Limb (tissue), 2 donors: ENCODE measurements at regions not wholly inside any gene's neighbourhood (a gene's known extent, or its start where the extent isn't known, plus 50 kb on each side); places are given as distances from the start of the nearest gene placed in this dataset.

Source experiments
- DNase-seq, 2 donors: peaks; one replicate each; pipeline ENCODE4 v3.0.0-alpha.2; 2016; ENCODE audit errors: extremely low spot score in 2 of 2

DNA sequence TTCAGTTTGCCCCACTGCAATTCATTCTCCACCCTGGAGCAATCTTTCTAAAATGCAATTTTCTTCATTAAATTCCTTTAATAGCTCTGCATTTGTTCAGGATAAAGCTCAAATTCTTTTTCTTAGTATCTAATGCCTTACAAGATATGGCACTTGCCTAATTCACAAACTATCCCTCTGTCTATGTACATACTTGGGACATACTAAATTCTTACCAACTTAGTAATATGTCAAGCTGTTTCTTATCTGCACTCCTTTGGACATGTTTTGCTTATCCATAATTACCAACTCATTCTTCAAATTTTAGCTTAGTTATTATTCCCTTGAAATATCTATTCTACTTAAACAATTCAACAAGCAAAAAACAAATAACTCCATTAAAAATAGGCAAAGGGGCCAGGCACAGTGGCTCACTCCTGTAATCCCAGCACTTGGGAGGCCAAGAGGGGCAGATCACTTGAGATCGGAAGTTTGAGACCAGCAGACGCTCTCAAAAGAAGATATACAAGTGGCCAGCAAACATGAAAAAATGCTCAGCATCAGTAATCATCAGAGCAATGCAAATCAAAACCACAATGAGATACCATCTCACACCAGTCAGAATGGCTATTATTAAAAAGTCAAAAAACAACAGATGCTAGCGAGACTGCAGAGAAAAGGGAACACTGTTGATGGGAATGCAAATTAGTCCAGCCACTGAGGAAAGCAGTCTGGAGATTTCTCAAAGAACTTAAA lies 96.9 kb downstream of the FAM76B start:
- no peak for DNase-seq

DNA sequence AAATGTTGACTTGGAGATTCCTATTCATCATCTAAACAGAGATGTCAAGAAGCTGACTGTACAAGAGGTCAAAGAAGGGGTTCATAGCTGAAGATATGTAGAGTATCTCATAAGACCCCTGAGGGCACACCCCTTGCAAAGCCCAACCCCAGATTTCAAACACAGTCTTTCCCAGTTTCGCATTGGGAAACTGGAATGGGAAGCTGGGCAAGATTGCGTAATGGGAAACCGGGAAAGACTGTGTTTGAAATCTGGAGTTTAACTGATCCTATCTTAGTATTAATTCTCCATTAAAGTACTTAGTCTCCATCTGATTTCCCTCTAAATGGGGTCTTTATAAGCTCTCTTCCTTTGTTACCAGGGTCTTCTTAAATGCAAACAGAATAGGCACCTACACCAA lies 99.5 kb downstream of the FAM76B start:
- no peak for DNase-seq

DNA sequence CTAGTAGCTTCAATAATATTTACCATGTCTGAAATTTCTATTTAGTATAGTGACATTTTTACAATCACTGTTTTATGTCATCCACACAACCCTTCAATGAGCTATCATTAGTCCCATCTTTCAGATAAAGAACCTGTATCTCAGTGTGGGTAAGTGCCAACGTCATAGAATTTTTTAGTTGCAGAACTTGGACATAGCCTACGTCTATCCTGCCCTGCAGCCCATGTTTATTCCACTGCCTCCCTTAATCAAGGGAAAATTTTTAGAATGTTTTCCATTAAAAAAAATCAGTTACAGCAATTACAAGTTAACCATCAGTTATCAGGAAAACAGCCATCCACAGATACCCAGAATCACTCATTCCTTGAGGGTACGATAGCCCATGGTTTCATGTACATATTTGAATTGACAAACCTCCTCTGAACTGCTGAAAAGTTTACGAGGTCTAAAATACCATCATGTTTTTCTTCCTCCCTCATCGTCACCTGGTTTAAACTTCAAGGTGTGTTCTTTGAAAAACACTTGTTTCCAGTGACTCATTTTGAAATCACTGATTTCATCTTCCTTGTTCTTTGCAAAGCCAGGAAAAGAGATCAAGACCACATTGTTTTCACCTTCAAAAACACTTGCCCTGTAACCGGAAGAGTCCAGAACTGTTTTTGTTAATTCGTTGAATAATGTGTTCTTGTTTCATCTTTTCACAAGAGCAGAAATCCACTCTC lies 100.9 kb downstream of the FAM76B start:
- no peak for DNase-seq

DNA sequence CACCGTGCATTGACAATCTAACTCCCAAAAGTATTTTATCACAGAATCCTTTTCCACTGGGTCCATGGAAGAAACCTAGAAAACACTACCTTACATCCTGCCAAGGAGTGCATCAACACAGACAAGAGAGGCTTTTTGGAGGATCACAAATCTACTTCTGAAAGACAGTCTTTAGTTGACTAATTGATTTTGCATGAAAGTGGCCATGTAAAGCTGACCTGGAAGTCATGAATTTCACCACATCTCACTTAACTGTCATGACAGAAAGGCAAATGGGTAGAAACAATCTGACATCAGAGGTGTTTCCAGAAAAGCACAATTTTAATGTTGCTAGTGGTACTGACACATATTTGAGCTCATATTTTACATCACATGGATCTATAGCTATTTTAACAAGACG lies 101.6 kb downstream of the FAM76B start:
- DNase-seq = no peak

DNA sequence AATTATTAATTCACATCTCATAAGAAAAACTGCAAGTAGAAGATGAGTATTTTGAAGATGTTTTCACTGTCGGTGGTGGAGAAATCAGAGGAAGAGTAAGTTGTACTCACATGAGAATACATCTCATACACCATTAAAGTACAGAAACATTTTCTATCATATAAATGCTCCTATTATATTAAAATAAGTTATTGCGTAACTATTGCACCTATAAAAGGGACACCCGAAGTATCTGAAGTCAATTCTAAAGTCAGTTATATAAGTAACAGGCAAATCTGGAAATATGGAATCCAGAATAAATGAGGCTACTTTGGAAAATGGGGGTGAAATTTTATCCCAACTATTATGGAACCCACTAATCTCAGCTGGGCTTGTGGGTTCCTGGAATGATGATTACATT lies 103.3 kb downstream of the FAM76B start:
- no peak for DNase-seq

DNA sequence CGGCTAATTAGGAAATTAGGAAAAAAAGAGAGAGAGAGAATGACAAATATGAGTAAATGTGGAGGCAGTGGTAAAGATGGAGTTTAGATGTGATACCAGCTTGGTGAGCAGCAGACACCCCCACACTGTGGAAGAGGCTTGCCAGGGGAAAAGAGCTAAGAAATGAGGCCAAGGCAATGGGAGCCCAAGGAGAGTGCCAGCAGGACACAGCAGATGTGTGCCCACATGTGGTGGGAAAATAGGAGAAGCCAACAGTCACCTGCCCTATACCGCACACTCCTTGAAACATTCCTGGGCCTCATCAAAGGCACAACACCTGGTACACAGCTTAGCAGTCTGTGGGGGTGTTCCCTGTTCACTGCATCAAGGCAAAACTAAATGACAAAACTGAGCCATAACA lies 104.9 kb downstream of the FAM76B start:
- DNase-seq = no peak

DNA sequence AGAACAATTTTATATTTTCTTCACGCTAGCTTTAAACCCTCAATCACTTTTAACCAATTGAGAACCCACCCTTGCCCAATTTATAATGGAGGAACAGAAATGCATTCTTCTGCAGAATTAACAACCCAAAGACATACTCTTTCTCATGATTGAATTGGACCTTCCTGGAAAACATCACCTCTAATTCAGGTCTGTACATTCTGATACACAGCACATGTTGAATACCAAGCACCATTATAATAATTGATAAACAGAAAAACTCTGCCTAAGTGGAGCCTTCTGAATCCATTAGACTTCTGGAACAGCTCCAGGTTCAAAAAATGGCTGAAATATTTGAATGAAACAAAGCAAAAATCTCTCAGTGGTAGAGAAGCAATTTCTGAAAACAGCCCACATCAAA lies 105.4 kb downstream of the FAM76B start:
- DNase-seq = no peak

DNA sequence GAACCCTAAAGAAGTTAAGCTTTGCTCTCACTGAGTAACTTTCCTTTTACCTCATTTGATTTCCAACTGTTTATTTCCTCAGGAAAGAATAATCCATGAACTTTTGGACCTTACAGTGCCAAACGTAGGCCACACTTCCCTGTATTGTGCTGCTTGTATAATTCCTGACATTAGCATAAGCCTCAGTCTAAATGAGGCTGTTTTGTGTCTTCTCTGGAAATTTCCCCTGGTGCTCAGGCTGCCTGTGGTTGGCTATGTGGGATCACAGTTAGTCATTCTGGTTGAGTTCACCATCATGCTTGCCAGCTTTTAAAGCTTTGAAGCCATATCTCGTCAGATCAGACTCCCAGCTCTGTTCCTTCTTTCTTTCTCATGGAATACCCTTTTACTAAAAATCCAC lies 107.0 kb downstream of the FAM76B start:
- DNase-seq = no peak

DNA sequence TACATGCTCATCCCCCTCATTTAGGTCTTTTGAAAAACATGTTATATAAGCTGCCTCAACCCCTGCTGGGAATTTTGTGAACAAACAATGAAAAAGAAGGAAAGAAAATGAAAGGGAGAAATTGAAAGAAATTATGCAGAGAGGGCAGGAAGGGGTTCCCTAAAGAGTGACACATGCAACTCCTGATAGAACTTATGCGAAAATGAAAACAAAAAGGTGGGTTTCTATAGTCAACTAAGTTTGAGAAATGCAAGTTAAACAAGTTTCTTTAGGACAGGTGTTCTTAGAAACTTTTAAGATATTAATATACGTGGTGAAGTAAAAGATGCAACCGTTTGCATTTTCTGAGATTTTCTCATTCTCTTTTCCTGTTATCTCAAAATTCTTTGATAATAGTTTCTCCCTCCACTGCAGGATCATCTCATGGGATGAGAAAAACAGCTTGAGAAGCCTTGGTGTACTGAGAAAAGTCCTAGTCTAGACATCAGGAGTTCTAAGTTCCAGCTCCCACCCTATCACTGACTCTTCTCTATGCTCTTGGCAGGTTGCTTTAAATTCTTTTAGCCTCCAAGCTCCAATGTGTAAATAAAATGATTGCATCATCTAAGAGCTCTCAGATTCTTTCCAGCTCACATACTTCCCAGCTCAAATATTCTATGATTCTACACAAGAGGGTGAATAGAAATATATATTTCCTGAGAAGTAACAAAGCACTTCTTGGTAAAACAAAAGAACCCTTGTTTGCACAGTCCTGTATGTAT lies 109.2 kb downstream of the FAM76B start:
- DNase-seq = peak in 1 of 2 donors; percentile 68

DNA sequence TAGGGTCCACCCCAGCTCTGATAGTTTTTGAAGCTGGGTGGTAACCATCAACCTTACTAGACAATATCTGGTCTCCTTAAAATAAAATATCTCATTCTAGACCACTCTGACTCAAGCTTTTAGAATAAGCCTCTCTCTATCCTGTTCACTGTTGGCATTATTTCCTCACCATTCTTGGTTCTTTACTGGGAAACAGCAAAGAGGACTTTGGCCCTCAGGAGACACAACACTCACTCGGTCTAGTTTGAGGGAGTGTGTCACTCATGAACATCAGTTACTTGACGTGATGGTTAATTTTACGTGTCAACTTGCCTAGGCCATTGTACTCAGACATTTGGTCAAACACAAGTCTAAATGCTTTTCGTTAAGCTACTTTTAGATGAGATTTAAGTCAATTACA lies 110.6 kb downstream of the FAM76B start:
- no peak for DNase-seq

DNA sequence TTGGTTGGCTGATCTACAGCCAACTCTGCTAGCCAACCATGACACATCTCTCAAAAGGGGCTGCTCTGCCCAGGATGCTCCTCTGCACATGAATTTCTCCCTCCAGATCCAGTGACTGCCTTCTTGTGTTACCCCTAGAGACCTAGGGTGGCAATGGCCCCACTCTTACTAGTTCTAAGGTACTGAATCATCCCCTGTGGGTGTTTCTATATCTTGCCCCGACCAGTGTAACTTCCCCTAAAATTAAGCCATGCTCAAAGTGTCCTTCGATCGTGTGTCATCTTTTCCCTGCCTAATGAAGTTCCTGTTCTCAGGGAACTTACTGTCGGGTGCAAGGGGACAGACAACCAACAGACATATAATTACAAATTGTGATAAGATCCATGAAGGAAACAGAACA lies 113.3 kb downstream of the FAM76B start:
- DNase-seq = no peak

DNA sequence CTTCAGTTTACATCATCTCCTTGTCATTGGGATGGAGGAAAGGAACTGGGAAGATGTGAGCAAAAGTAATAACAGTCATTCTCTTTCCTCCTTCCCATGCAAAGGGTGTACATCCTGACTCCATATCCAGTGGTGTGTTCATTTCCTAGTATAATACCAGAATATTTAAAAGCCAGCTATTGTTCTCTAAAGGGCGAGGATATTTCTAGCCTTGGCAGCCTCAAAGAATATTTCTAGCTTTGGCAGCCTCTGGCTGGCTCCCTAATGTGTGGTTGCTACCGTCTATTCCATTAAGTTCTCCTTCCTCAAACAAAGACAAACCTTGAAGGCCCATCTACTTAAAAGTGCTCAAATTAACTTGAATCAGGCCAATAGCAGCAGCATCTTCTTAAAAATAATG lies 114.0 kb downstream of the FAM76B start:
- DNase-seq = no peak

DNA sequence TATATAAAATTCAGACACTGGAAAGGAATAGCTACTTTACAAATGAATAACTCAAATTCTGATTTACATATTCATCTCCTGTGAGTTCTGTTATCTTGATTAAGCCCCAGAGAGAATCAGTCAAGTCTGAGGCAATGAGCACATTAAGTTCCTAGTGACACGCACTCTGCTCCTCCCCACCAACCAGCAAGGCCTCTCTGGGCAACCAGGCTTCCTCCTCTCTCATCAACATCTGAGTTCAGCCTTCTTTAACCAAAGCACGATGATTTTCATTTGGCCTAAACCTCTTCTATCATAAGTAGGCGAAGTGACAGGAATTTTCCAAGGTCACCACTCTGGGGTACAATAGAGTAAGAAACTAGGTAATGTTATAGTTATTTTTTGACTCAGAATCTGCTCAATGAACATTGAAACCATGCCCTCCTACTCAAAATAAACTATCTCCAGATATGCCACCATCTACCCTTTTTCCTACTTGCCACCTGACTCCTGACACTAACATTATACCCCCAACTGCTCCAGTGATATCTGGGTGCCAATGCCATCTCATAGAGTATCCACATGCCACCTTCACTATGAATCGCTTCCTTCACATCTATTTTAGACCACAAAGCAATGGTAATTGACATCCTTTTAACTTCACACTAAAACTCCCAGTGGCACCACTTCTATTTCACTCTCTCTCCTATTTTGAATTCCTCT lies 114.8 kb downstream of the FAM76B start:
- DNase-seq = no peak

DNA sequence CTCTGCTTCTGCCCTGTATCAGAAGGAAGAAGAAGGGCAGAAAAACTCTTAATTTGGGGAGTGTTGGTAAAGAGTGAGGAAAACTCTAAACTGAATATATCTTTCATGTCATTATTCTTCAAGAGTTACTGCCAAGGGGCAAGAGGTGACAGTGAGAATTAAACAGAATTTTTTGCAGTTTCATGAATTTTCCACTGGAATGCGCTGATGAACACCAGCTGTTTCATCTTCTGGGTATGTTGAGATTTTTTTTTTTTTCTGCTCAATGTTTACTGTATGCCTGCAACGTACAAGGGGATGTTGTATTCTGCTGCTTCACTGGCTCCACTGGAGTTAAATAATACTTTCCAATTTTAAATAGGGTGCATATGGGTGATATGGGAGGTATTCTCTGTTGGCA lies 117.8 kb downstream of the FAM76B start:
- peak in 1 of 2 donors; percentile 20 for DNase-seq

DNA sequence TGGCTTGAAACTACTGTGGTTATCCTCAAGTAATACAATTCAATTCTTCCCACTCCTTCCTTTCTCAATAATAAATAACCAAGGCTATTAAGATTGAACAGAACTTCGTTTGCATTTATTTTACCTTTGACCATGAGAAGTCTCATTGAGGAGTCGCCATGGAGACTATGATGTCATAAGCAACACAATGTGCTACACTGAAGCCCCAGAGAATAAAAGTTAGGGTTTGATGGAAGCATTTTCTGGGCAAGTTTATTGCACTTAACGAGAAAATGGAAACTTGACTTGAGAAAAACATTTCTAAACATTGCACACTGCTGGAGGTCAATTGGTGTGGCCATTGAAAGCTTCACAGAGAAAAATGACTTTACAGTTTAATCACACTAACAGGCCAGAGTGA lies 121.5 kb downstream of the FAM76B start:
- no peak for DNase-seq

DNA sequence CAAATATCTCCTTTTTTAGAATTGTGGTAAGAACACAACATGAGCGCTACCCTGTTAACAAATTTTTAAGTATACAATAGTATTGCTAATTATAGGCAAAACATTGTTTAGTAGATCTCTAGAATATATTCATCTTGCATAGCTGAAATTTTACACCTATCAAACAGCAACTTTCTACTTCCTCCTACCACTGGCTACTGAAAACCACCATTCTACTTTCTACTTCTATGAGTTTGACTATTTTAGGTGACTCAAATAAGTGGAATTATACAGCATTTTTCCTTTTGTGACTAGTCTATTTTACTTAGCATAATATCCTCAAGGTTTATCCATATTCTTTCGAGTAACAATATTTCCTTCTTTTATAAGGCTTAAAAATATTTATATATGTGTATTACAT lies 128.4 kb downstream of the FAM76B start:
- no peak for DNase-seq

DNA sequence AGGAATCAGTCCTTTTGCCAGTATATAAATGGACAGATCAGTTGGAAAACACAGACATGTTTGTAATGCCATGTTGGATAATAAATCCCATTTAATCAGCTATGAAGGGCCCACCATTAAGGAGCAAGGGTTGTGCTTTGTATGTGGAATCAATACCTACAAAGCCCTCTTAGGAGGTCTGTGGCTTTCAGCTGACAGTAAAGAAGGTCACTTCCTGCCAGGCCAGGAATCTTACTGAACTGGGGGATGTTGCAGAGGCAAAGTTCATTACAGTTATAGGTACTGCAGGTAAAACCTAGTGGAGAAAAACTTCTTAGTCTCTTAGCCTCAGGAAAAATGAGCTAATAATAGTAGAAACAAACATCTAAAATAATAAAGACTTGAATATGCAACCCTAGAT lies 129.5 kb downstream of the FAM76B start:
- DNase-seq = no peak

DNA sequence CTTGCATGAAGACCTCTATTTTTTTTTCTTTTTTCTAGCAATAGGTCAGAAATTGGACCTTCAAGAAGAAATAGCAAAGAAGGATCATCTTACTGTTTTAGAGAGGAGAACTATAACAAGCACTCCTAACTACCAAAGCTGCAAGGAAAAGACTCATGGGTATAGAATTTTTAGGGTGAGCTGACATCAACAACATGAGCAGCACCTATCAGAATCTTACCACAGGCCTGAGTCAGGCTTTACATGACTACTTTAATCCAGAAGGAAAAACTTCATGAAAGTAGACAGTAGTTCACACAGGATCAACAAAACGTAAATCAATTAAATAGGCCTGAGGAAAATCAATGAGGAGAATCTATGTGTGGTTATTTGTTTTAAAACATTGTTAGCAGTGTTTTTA lies 130.5 kb downstream of the FAM76B start:
- DNase-seq = no peak

DNA sequence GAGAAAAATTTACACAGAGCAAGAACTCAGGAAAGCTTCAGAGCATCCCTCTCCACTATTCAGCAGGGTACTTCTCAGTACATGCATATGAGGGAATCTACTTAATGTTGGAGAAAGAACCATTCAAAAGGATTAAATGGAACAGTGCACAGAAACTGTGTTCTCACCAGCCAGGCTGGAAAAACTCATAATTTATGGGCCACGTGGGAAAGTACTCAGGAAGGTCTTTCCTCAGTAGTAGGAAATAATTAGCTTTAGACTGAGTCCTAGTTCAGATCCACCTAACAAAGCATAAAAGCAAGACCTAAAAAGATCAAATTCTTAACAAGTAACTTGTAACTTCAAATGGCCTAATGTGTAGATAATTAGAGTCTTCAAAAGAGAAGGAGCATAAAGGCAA lies 134.0 kb downstream of the FAM76B start:
- DNase-seq = no peak

DNA sequence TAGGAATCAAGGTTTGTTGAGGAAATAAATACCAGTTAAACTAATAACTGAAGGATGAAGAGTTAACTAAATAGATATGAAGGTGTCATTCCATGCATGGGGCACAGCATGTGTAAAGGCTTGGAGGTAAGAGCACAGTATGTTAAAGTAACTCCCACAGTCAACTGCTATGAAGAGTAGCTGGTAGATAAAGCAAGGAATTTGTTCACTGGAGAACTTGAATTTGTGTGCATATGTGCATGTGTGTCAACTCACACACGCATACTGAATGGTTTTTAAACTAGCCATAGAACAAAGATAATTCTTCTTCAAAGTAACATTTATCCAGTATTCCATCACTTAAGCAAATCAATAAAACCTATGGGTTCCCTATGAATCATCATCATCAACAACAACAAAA lies 135.9 kb downstream of the FAM76B start:
- DNase-seq = no peak

DNA sequence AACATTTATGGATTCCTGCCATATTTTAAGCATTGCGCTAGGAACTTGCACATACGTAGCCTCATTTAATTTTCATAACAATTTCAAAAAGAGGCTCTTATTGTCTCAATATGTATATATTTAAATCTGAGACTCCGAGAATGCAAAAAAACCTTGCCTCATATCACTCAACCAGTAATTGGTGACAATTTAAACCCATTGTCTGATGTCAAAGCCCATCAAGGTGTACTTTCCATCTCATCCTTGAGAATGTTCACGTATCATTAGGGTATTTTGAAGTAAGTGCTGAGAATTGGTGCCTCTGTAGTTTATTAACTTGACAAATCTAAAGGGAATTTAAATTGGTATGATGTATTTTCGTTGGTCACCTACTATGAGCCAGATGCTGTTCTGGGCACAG lies 136.5 kb downstream of the FAM76B start:
- DNase-seq = no peak

DNA sequence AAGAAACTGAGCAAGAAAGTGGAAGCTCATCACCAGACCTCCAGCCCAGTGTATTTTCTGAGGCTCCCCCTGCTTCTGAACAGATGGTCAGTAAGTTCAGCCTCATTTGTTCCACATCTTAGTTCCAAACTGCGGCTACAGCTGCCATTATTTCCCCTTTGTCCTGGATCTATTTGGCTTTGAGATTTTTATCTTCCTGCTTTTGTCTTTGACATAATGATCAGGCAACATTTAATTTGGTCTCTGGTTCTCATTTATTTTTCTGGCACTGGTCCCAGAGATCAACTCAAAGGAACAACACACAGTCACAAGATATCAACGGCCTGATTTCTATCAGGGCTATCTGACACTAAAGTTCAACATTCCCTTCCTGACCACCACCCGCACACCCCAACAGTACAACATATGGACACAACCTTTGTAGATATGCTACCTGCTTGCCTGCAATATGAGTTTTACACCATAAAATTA lies 137.5 kb downstream of the FAM76B start:
- DNase-seq = no peak
